ENCODE measurements at regions not wholly inside any gene's neighbourhood (a gene's known extent, or its start where the extent isn't known, plus 50 kb on each side); places are given as distances from the start of the nearest gene placed in this dataset.

- no peak for ATAC-seq (ENCODE audit: insufficient read depth, low FRiP score)
- no peak overlapping the region for H3K27ac ChIP-seq (ENCODE audit: low read depth in 1 of 2, low read length in 1 of 2)
- DNase-seq: no peak
- TF ChIP-seq CTCF (IDR thresholded peaks at IDR 0.05; ENCODE audit: control extremely low read depth, extremely low read depth): no peak
- H3K36me3 ChIP-seq (ENCODE audit: control insufficient read depth in 4 of 4, insufficient read depth in 4 of 4, low read length in 4 of 4): no peaks in the 10 kb centered on the region
- H3K4me3 ChIP-seq: no peak overlapping the region
- H3K9ac ChIP-seq (ENCODE audit: insufficient read depth in 1 of 2, low read length in 2 of 2): no peak overlapping the region
- WGBS, 2 donors: 94 to 95% methylated on average over 5 of the region's 5 CpGs
- H3K27me3 ChIP-seq (ENCODE audit: control insufficient read depth in 3 of 3, insufficient read depth in 3 of 3, low read length in 2 of 3): no peaks in the 10 kb centered on the region
- no peaks in the 10 kb centered on the region for H3K4me1 ChIP-seq (ENCODE audit: control insufficient read depth in 5 of 5, insufficient read depth in 5 of 5, low read length in 5 of 5)
- H3K9me3 ChIP-seq (ENCODE audit: control insufficient read depth in 4 of 4, insufficient read depth in 3 of 4, low read length in 3 of 4): no peaks in the 10 kb centered on the region
These were observed 175.2 kb downstream of the ZNF330 start for GRCh38 chr4:141395919-141396318.

DNA sequence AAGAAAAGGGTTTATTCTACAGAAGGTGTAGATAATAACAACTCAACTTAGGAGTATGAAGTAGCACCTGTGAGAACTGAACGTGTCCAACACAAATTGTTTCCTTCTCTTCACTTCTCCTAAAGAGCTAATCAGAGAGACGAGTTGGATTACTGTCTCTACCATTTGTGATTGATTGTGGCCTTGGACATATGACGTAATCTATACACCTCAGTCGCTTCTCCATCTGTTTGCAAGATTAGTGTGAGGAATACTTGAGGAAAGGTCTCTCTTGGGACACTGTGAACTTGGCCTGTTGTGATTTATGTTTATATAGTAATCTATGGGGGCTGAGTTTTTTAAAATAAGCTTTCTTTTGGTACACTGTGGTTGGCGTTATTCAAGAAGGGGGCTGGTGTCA is 182.0 kb downstream of the ZNF330 start:
- ATAC-seq (ENCODE audit: insufficient read depth, low FRiP score) (no peak), DNase-seq (no peak)
- WGBS, 2 donors: 79 to 88% methylated on average over 5 of the region's 5 CpGs
- Histone ChIP-seq H3K27me3 (ENCODE audit: control insufficient read depth in 3 of 3, insufficient read depth in 3 of 3, low read length in 2 of 3) (no peaks in the 10 kb centered on the region), H3K4me3 (no peak overlapping the region), H3K9ac (ENCODE audit: insufficient read depth in 1 of 2, low read length in 2 of 2) (no peak overlapping the region), H3K36me3 (ENCODE audit: control insufficient read depth in 4 of 4, insufficient read depth in 4 of 4, low read length in 4 of 4) (no peaks in the 10 kb centered on the region), H3K4me1 (ENCODE audit: control insufficient read depth in 5 of 5, insufficient read depth in 5 of 5, low read length in 5 of 5) (peaks cover 0 to 3% (median 0%) of the 10 kb centered on the region in 5 donors), H3K27ac (ENCODE audit: low read depth in 1 of 2, low read length in 1 of 2) (no peak overlapping the region), H3K9me3 (ENCODE audit: control insufficient read depth in 4 of 4, insufficient read depth in 3 of 4, low read length in 3 of 4) (no peaks in the 10 kb centered on the region)
- TF ChIP-seq CTCF (IDR thresholded peaks at IDR 0.05; ENCODE audit: control extremely low read depth, extremely low read depth): no peak

GRCh38 chr4:141403782-141404181 is 183.1 kb downstream of the ZNF330 start:
- no peaks in the 10 kb centered on the region for H3K36me3 ChIP-seq (ENCODE audit: control insufficient read depth in 4 of 4, insufficient read depth in 4 of 4, low read length in 4 of 4)
- no peaks in the 10 kb centered on the region for H3K9me3 ChIP-seq (ENCODE audit: control insufficient read depth in 4 of 4, insufficient read depth in 3 of 4, low read length in 3 of 4)
- H3K27me3 ChIP-seq (ENCODE audit: control insufficient read depth in 3 of 3, insufficient read depth in 3 of 3, low read length in 2 of 3): no peaks in the 10 kb centered on the region
- H3K9ac ChIP-seq (ENCODE audit: insufficient read depth in 1 of 2, low read length in 2 of 2): no peak overlapping the region
- H3K4me1 ChIP-seq (ENCODE audit: control insufficient read depth in 5 of 5, insufficient read depth in 5 of 5, low read length in 5 of 5): peaks cover 0 to 3% (median 0%) of the 10 kb centered on the region in 5 donors
- ATAC-seq (ENCODE audit: insufficient read depth, low FRiP score): no peak
- no peak overlapping the region for H3K4me3 ChIP-seq
- no peak overlapping the region for H3K27ac ChIP-seq (ENCODE audit: low read depth in 1 of 2, low read length in 1 of 2)
- whole genome bisulfite sequencing, 2 donors: 79% methylated on average over 2 of the region's 2 CpGs
- DNase-seq: no peak
- no peak for TF ChIP-seq CTCF (IDR thresholded peaks at IDR 0.05; ENCODE audit: control extremely low read depth, extremely low read depth)

DNA sequence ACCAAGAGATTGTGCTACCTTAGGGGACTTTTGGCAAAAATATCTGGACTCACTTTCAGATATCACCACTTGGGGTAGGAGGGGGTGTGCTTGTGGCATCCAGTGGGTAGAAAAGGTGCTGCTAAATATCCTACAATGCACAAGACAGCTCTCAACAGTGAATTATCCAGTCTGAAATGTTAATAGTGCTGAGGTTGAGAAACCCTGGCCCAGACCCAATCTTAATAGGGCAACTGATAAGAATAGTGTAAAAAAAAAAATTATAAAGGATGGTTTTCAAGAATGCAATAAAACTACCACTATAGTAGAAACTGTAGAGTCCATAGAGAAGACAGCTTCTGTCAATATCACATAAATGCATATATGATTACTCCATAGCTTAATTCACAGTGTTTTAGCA is 185.5 kb downstream of the ZNF330 start:
- DNase-seq: no peak
- H3K36me3 ChIP-seq (ENCODE audit: control insufficient read depth in 4 of 4, insufficient read depth in 4 of 4, low read length in 4 of 4): no peaks in the 10 kb centered on the region
- TF ChIP-seq CTCF (IDR thresholded peaks at IDR 0.05; ENCODE audit: control extremely low read depth, extremely low read depth): no peak
- H3K9me3 ChIP-seq (ENCODE audit: control insufficient read depth in 4 of 4, insufficient read depth in 3 of 4, low read length in 3 of 4): no peaks in the 10 kb centered on the region
- no peak overlapping the region for H3K27ac ChIP-seq (ENCODE audit: low read depth in 1 of 2, low read length in 1 of 2)
- no peaks in the 10 kb centered on the region for H3K27me3 ChIP-seq (ENCODE audit: control insufficient read depth in 3 of 3, insufficient read depth in 3 of 3, low read length in 2 of 3)
- H3K4me1 ChIP-seq (ENCODE audit: control insufficient read depth in 5 of 5, insufficient read depth in 5 of 5, low read length in 5 of 5): peaks cover 0 to 3% (median 0%) of the 10 kb centered on the region in 5 donors
- no peak overlapping the region for H3K4me3 ChIP-seq
- ATAC-seq (ENCODE audit: insufficient read depth, low FRiP score): no peak
- H3K9ac ChIP-seq (ENCODE audit: insufficient read depth in 1 of 2, low read length in 2 of 2): no peak overlapping the region

Measured in lung (tissue), 11 donors.